Dendritic cell treated with granulocyte-macrophage colony-stimulating factor and Interleukin-4, amounts not matched to agents 40 ng/mL and 50 ng/mL, for 4 days (primary cell): ENCODE measurements at regions not wholly inside any gene's neighbourhood (a gene's known extent, or its start where the extent isn't known, plus 50 kb on each side); places are given as distances from the start of the nearest gene placed in this dataset.
A peak's percentile ranks its signal among the peaks of the same experiment; 100 is the strongest.
"Not testable (repeated sequence)": the region's sequence is repeated elsewhere in the genome, so short reads cannot be mapped to it uniquely, and the experiment has no call there.

Source experiments
- H3K27ac Mint-ChIP-seq: one replicate; pipeline ENCODE4 v1.8.0; 2022; ENCODE audit warnings: mild to moderate bottlenecking, mixed read lengths
- H3K27me3 Mint-ChIP-seq: one replicate; pipeline ENCODE4 v1.8.0; 2022; ENCODE audit warnings: mild to moderate bottlenecking, mixed read lengths
- H3K36me3 Mint-ChIP-seq: one replicate; pipeline ENCODE4 v1.8.0; 2022; ENCODE audit warnings: low read depth, mixed read lengths
- H3K4me1 Mint-ChIP-seq: one replicate; pipeline ENCODE4 v1.8.0; 2022; ENCODE audit warnings: low read depth, mixed read lengths
- H3K4me3 Mint-ChIP-seq: one replicate; pipeline ENCODE4 v1.8.0; 2022; ENCODE audit warnings: mild to moderate bottlenecking, moderate library complexity, mixed read lengths
- H3K9me3 Mint-ChIP-seq: one replicate; pipeline ENCODE4 v1.8.0; 2022; ENCODE audit warnings: mixed read lengths
- intact Hi-C: fragments of 100-400 bp; cut with micrococcal nuclease; formaldehyde crosslinking; loops from one replicate; pipeline ENCODE4 v1.15.0; 2022

GRCh38 chr10:31130406-31130805, 98.7 kb upstream of the ZNF438 start:
- peaks cover 28% of the 10 kb centered on the region for H3K4me1 Mint-ChIP-seq
- no peaks in the 10 kb centered on the region for H3K36me3 Mint-ChIP-seq
- no peak overlapping the region for H3K27ac Mint-ChIP-seq
- no peak overlapping the region for H3K4me3 Mint-ChIP-seq
- intact Hi-C loops = no loop called here
- no peaks in the 10 kb centered on the region for H3K9me3 Mint-ChIP-seq
- H3K27me3 Mint-ChIP-seq = peaks cover 2% of the 10 kb centered on the region

- Mint-ChIP-seq H3K4me1 (peaks cover 28% of the 10 kb centered on the region), H3K9me3 (no peaks in the 10 kb centered on the region), H3K4me3 (no peak overlapping the region), H3K27me3 (peaks cover 2% of the 10 kb centered on the region), H3K36me3 (no peaks in the 10 kb centered on the region), H3K27ac (no peak overlapping the region)
- intact Hi-C loops = no loop called here
Measured at GRCh38 chr10:31131251-31131650, 99.6 kb upstream of the ZNF438 start.

GRCh38 chr10:31132681-31133244, 101.1 kb upstream of the ZNF438 start:
- Mint-ChIP-seq H3K9me3 (no peaks in the 10 kb centered on the region), H3K27ac (peak overlapping the region; percentile 86), H3K4me1 (peaks cover 29% of the 10 kb centered on the region), H3K4me3 (no peak overlapping the region), H3K27me3 (no peaks in the 10 kb centered on the region), H3K36me3 (no peaks in the 10 kb centered on the region)
- intact Hi-C loops = no loop called here

- Mint-ChIP-seq H3K4me1 (peaks cover 29% of the 10 kb centered on the region), H3K27ac (peak overlapping the region; percentile 86), H3K4me3 (peak overlapping the region; percentile 72), H3K36me3 (no peaks in the 10 kb centered on the region), H3K9me3 (no peaks in the 10 kb centered on the region), H3K27me3 (no peaks in the 10 kb centered on the region)
- intact Hi-C loops = no loop called here
Measured at GRCh38 chr10:31133251-31133791, 101.7 kb upstream of the ZNF438 start.

GRCh38 chr10:31133792-31134310, 102.2 kb upstream of the ZNF438 start:
- Mint-ChIP-seq H3K4me3 (peak overlapping the region; percentile 72), H3K27ac (peak overlapping the region; percentile 86), H3K4me1 (peaks cover 29% of the 10 kb centered on the region), H3K9me3 (no peaks in the 10 kb centered on the region), H3K27me3 (no peaks in the 10 kb centered on the region), H3K36me3 (no peaks in the 10 kb centered on the region)
- intact Hi-C loops = no loop called here

GRCh38 chr10:31134311-31134952, 102.8 kb upstream of the ZNF438 start:
- H3K4me1 Mint-ChIP-seq = peaks cover 29% of the 10 kb centered on the region
- no peaks in the 10 kb centered on the region for H3K27me3 Mint-ChIP-seq
- no peaks in the 10 kb centered on the region for H3K36me3 Mint-ChIP-seq
- intact Hi-C loops = no loop called here
- peak overlapping the region; percentile 72 for H3K4me3 Mint-ChIP-seq
- no peaks in the 10 kb centered on the region for H3K9me3 Mint-ChIP-seq
- H3K27ac Mint-ChIP-seq = peak overlapping the region; percentile 86

GRCh38 chr10:31135171-31135570, 103.5 kb upstream of the ZNF438 start:
- no peaks in the 10 kb centered on the region for H3K27me3 Mint-ChIP-seq

GRCh38 chr10:31135791-31136190, 104.1 kb upstream of the ZNF438 start:
- H3K27ac Mint-ChIP-seq, H3K27me3 Mint-ChIP-seq, intact Hi-C loops, H3K4me3 Mint-ChIP-seq, H3K36me3 Mint-ChIP-seq, H3K9me3 Mint-ChIP-seq: not testable (repeated sequence)
- H3K4me1 Mint-ChIP-seq = peaks cover 29% of the 10 kb centered on the region

More at GRCh38 chr10:31135171-31135570, 103.5 kb upstream of the ZNF438 start:
- no peak overlapping the region for H3K4me3 Mint-ChIP-seq
- H3K36me3 Mint-ChIP-seq = no peaks in the 10 kb centered on the region
- no peaks in the 10 kb centered on the region for H3K9me3 Mint-ChIP-seq
- intact Hi-C loops = no loop called here
- H3K4me1 Mint-ChIP-seq = peaks cover 29% of the 10 kb centered on the region
- H3K27ac Mint-ChIP-seq = no peak overlapping the region

- H3K27me3 Mint-ChIP-seq = no peaks in the 10 kb centered on the region
- no peak overlapping the region for H3K4me3 Mint-ChIP-seq
- H3K9me3 Mint-ChIP-seq = no peaks in the 10 kb centered on the region
- no peak overlapping the region for H3K27ac Mint-ChIP-seq
- intact Hi-C loops = no loop called here
- H3K36me3 Mint-ChIP-seq = no peaks in the 10 kb centered on the region
- H3K4me1 Mint-ChIP-seq = peaks cover 29% of the 10 kb centered on the region
Measured at GRCh38 chr10:31136386-31136785, 104.7 kb upstream of the ZNF438 start.

- Mint-ChIP-seq H3K27ac (no peak overlapping the region), H3K36me3 (no peaks in the 10 kb centered on the region), H3K4me1 (peaks cover 29% of the 10 kb centered on the region), H3K4me3 (no peak overlapping the region), H3K27me3 (no peaks in the 10 kb centered on the region), H3K9me3 (no peaks in the 10 kb centered on the region)
- intact Hi-C loops = no loop called here
Measured at GRCh38 chr10:31136930-31137885, 105.5 kb upstream of the ZNF438 start.

GRCh38 chr10:31138026-31138553, 106.4 kb upstream of the ZNF438 start:
- no peaks in the 10 kb centered on the region for H3K36me3 Mint-ChIP-seq

GRCh38 chr10:31139497-31139896, 107.8 kb upstream of the ZNF438 start:
- Mint-ChIP-seq H3K27me3 (no peaks in the 10 kb centered on the region), H3K4me1 (peaks cover 11% of the 10 kb centered on the region)
- intact Hi-C loops = no loop called here

More at GRCh38 chr10:31138026-31138553, 106.4 kb upstream of the ZNF438 start:
- Mint-ChIP-seq H3K4me1 (peaks cover 22% of the 10 kb centered on the region), H3K4me3 (no peak overlapping the region), H3K27me3 (no peaks in the 10 kb centered on the region), H3K9me3 (no peaks in the 10 kb centered on the region), H3K27ac (no peak overlapping the region)
- intact Hi-C loops = no loop called here

GRCh38 chr10:31140716-31141115, 109.1 kb upstream of the ZNF438 start:
- Mint-ChIP-seq H3K4me1 (peaks cover 10% of the 10 kb centered on the region), H3K36me3 (no peaks in the 10 kb centered on the region), H3K4me3 (no peak overlapping the region), H3K27me3 (peaks cover 1% of the 10 kb centered on the region), H3K27ac (no peak overlapping the region), H3K9me3 (no peaks in the 10 kb centered on the region)
- intact Hi-C loops = no loop called here

More at GRCh38 chr10:31139497-31139896, 107.8 kb upstream of the ZNF438 start:
- H3K4me3 Mint-ChIP-seq = no peak overlapping the region
- no peaks in the 10 kb centered on the region for H3K36me3 Mint-ChIP-seq
- H3K9me3 Mint-ChIP-seq = no peaks in the 10 kb centered on the region
- H3K27ac Mint-ChIP-seq = no peak overlapping the region
